ENCODE measurements at regions not wholly inside any gene's neighbourhood (a gene's known extent, or its start where the extent isn't known, plus 50 kb on each side); places are given as distances from the start of the nearest gene placed in this dataset.

DNA sequence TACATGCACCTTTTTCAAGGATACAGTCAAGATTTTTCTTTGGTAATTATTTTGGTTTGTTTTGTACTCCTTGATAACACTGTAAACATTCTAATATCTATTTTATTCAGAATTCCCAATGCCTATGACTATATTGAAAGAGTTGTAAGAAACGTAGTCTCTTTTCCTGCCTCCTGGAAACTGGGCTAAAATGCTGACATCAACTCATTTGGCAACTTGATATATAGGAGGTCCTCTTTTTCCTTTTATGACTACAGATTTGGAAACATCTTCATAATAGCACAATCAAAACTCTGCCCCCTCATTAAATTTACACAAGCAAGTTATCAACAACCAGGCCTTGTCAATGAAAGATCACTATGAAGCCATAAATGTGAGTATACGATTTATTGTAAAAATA, 422.3 kb upstream of the PCDH15 start:
- TF ChIP-seq, protein P1, sequence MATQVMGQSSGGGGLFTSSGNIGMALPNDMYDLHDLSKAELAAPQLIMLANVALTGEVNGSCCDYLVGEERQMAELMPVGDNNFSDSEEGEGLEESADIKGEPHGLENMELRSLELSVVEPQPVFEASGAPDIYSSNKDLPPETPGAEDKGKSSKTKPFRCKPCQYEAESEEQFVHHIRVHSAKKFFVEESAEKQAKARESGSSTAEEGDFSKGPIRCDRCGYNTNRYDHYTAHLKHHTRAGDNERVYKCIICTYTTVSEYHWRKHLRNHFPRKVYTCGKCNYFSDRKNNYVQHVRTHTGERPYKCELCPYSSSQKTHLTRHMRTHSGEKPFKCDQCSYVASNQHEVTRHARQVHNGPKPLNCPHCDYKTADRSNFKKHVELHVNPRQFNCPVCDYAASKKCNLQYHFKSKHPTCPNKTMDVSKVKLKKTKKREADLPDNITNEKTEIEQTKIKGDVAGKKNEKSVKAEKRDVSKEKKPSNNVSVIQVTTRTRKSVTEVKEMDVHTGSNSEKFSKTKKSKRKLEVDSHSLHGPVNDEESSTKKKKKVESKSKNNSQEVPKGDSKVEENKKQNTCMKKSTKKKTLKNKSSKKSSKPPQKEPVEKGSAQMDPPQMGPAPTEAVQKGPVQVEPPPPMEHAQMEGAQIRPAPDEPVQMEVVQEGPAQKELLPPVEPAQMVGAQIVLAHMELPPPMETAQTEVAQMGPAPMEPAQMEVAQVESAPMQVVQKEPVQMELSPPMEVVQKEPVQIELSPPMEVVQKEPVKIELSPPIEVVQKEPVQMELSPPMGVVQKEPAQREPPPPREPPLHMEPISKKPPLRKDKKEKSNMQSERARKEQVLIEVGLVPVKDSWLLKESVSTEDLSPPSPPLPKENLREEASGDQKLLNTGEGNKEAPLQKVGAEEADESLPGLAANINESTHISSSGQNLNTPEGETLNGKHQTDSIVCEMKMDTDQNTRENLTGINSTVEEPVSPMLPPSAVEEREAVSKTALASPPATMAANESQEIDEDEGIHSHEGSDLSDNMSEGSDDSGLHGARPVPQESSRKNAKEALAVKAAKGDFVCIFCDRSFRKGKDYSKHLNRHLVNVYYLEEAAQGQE (IDR thresholded peaks at IDR 0.05; ENCODE audit: low read depth, low read length), result no peak
- TF ChIP-seq, protein P2, sequence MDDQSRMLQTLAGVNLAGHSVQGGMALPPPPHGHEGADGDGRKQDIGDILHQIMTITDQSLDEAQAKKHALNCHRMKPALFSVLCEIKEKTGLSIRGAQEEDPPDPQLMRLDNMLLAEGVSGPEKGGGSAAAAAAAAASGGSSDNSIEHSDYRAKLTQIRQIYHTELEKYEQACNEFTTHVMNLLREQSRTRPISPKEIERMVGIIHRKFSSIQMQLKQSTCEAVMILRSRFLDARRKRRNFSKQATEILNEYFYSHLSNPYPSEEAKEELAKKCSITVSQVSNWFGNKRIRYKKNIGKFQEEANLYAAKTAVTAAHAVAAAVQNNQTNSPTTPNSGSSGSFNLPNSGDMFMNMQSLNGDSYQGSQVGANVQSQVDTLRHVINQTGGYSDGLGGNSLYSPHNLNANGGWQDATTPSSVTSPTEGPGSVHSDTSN (IDR thresholded peaks at IDR 0.05; ENCODE audit: insufficient replicate concordance, low read depth, low read length), result no peak
- TF ChIP-seq, protein P3, sequence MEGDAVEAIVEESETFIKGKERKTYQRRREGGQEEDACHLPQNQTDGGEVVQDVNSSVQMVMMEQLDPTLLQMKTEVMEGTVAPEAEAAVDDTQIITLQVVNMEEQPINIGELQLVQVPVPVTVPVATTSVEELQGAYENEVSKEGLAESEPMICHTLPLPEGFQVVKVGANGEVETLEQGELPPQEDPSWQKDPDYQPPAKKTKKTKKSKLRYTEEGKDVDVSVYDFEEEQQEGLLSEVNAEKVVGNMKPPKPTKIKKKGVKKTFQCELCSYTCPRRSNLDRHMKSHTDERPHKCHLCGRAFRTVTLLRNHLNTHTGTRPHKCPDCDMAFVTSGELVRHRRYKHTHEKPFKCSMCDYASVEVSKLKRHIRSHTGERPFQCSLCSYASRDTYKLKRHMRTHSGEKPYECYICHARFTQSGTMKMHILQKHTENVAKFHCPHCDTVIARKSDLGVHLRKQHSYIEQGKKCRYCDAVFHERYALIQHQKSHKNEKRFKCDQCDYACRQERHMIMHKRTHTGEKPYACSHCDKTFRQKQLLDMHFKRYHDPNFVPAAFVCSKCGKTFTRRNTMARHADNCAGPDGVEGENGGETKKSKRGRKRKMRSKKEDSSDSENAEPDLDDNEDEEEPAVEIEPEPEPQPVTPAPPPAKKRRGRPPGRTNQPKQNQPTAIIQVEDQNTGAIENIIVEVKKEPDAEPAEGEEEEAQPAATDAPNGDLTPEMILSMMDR (IDR thresholded peaks at IDR 0.05 in 2 of 3, conservative IDR thresholded peaks at IDR 0.05 in 1 of 3; ENCODE audit: control insufficient read depth in 2 of 3, extremely low read depth in 1 of 3, insufficient read depth in 1 of 3, low read depth in 3 of 3, low read length in 3 of 3), result no peak
- TF ChIP-seq, protein P4, sequence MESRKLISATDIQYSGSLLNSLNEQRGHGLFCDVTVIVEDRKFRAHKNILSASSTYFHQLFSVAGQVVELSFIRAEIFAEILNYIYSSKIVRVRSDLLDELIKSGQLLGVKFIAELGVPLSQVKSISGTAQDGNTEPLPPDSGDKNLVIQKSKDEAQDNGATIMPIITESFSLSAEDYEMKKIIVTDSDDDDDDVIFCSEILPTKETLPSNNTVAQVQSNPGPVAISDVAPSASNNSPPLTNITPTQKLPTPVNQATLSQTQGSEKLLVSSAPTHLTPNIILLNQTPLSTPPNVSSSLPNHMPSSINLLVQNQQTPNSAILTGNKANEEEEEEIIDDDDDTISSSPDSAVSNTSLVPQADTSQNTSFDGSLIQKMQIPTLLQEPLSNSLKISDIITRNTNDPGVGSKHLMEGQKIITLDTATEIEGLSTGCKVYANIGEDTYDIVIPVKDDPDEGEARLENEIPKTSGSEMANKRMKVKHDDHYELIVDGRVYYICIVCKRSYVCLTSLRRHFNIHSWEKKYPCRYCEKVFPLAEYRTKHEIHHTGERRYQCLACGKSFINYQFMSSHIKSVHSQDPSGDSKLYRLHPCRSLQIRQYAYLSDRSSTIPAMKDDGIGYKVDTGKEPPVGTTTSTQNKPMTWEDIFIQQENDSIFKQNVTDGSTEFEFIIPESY (IDR thresholded peaks at IDR 0.05), result no peak
